SK-N-SH (cell line): ENCODE measurements at regions not wholly inside any gene's neighbourhood (a gene's known extent, or its start where the extent isn't known, plus 50 kb on each side); places are given as distances from the start of the nearest gene placed in this dataset.
"Not testable (repeated sequence)": the region's sequence is repeated elsewhere in the genome, so short reads cannot be mapped to it uniquely, and the experiment has no call there.

Experiments used
- CTCF ChIA-PET: fragments of 300-600, 350-600 bp; formaldehyde crosslinking; extraction: SDS; loops from one replicate; lab custom pipeline; 2021; lab: Yijun Ruan, JAX
- POLR2A ChIA-PET: fragments of 350-600 bp; sonication (Branson Sonifier 250); formaldehyde crosslinking; extraction: SDS; loops from one replicate; lab custom pipeline; 2020; ENCODE audit warnings: antibody characterized with exemption, inconsistent platforms; lab: Yijun Ruan, JAX
- DNase-seq: peaks from one replicate; pipeline ENCODE4 v3.0.0; 2012
- H2AFZ ChIP-seq: fragments of 200-600 bp; sonication (generic); 2 replicates; pipeline ENCODE4 v1.8.1; 2016; ENCODE audit warnings: antibody characterized with exemption, mild to moderate bottlenecking, low read depth
- H3F3A ChIP-seq: fragments of 200-600 bp; sonication (generic); replicated peaks from 2 replicates; pipeline ENCODE3; 2016; ENCODE audit warnings: antibody characterized with exemption, mild to moderate bottlenecking; ENCODE audit not compliant: insufficient read depth
- H3K27ac ChIP-seq, 2 experiments: fragments of 200-500 bp in 1 of 2; fragments of 200-600 bp in 1 of 2; sonication (Bioruptor generic) in 1 of 2; sonication (generic), shearing (Covaris generic) in 1 of 2; 2 replicates each; pipeline versions ENCODE4 v1.5.1 to v1.6.1; 2014 to 2016; ENCODE audit warnings: low read depth in 2 of 2, inconsistent platforms in 1 of 2, low read length in 1 of 2, mild to moderate bottlenecking in 1 of 2, mixed read lengths in 1 of 2
- H3K27me3 ChIP-seq: fragments of 200-600 bp; sonication (generic), shearing (Covaris generic); 2 replicates; pipeline ENCODE4 v1.6.1; 2016; ENCODE audit warnings: mixed run types; ENCODE audit not compliant: insufficient read depth
- H3K36me3 ChIP-seq, 2 experiments: fragments of 200-500 bp in 1 of 2; fragments of 200-600 bp in 1 of 2; sonication (Bioruptor generic) in 1 of 2; sonication (generic) in 1 of 2; replicated peaks in 1 of 2; 2 replicates each; pipeline versions ENCODE3 to v1.5.1; 2014 to 2016; ENCODE audit warnings: low read length in 1 of 2, mild to moderate bottlenecking in 1 of 2; ENCODE audit not compliant: insufficient read depth in 2 of 2, control insufficient read depth in 1 of 2
- H3K4me1 ChIP-seq, 2 experiments: fragments of 200-500 bp in 1 of 2; fragments of 200-600 bp in 1 of 2; sonication (Bioruptor generic) in 1 of 2; sonication (generic), shearing (Covaris generic) in 1 of 2; 2 replicates each; pipeline versions ENCODE4 v1.5.1 to v1.6.1; 2014 to 2016; ENCODE audit warnings: low read depth in 1 of 2, low read length in 1 of 2, mixed run types in 1 of 2; ENCODE audit not compliant: insufficient read depth in 2 of 2, control insufficient read depth in 1 of 2
- H3K4me2 ChIP-seq: fragments of 200-600 bp; sonication (generic), shearing (Covaris generic); 2 replicates; pipeline ENCODE4 v1.6.1; 2017; ENCODE audit warnings: mixed run types
- H3K4me3 ChIP-seq, 2 experiments: fragments of 200-500 bp in 1 of 2; fragments of 200-600 bp in 1 of 2; sonication (Bioruptor generic) in 1 of 2; sonication (generic), shearing (Covaris generic) in 1 of 2; 2 replicates each; pipeline versions ENCODE4 v1.5.1 to v1.8.1; 2014 to 2016; ENCODE audit warnings: low read depth in 2 of 2, inconsistent platforms in 1 of 2, low read length in 1 of 2, mild to moderate bottlenecking in 1 of 2, mixed read lengths in 1 of 2, moderate library complexity in 1 of 2
- H3K79me2 ChIP-seq: fragments of 200-600 bp; sonication (generic); 2 replicates; pipeline ENCODE4 v1.8.1; 2017; ENCODE audit warnings: mild to moderate bottlenecking; ENCODE audit not compliant: insufficient read depth
- H3K9ac ChIP-seq: fragments of 200-600 bp; sonication (generic); 2 replicates; pipeline ENCODE4 v1.6.1; 2017; ENCODE audit warnings: mixed run types
- H3K9me2 ChIP-seq: fragments of 200-600 bp; sonication (generic); 2 replicates; pipeline ENCODE4 v1.6.1; 2017; ENCODE audit warnings: mixed run types
- H3K9me3 ChIP-seq: fragments of 200-600 bp; sonication (generic); 2 replicates; pipeline ENCODE4 v1.6.1; 2017; ENCODE audit warnings: mixed run types, mild to moderate bottlenecking, moderate library complexity
- H4K20me1 ChIP-seq: fragments of 200-600 bp; sonication (generic); 2 replicates; pipeline ENCODE4 v1.6.1; 2017; ENCODE audit warnings: mild to moderate bottlenecking, mixed run types; ENCODE audit not compliant: insufficient read depth
- CHD2 ChIP-seq: fragments of 150-350 bp; IDR thresholded peaks from 2 replicates; pipeline ENCODE4 v1.6.1; 2018; ENCODE audit warnings: low read length; ENCODE audit not compliant: partially characterized antibody
- ELF1 ChIP-seq: IDR thresholded peaks from 2 replicates; pipeline ENCODE4 v1.4.0; 2012
- FOXM1 ChIP-seq: IDR thresholded peaks from 2 replicates; pipeline ENCODE4 v1.4.0; 2012; ENCODE audit warnings: low read depth, mild to moderate bottlenecking
- GATA2 ChIP-seq: sonication (generic); formaldehyde crosslinking; IDR thresholded peaks from 2 replicates; pipeline ENCODE4 v1.5.0; 2020; ENCODE audit warnings: mild to moderate bottlenecking, missing genetic modification reagents
- JUND ChIP-seq: IDR thresholded peaks from 2 replicates; pipeline ENCODE4 v1.4.0; 2012
- MAX ChIP-seq: IDR thresholded peaks from 2 replicates; pipeline ENCODE4 v1.4.0; 2012; ENCODE audit warnings: low read depth
- MEF2A ChIP-seq: IDR thresholded peaks from 2 replicates; pipeline ENCODE4 v1.4.0; 2012; ENCODE audit warnings: low read depth, borderline replicate concordance
- NFIC ChIP-seq: IDR thresholded peaks from 2 replicates; pipeline ENCODE4 v1.4.0; 2012; ENCODE audit warnings: borderline replicate concordance
- PBX3 ChIP-seq: IDR thresholded peaks from 2 replicates; pipeline ENCODE4; 2012
- POLR2AphosphoS5 ChIP-seq: IDR thresholded peaks from 2 replicates; pipeline ENCODE4 v1.6.1; 2012; ENCODE audit warnings: low read depth, low read length
- RAD21 ChIP-seq: IDR thresholded peaks from 2 replicates; pipeline ENCODE4 v1.6.1; 2012; ENCODE audit warnings: mild to moderate bottlenecking, low read length
- RFX5 ChIP-seq: IDR thresholded peaks from 2 replicates; pipeline ENCODE4 v1.6.1; 2012; ENCODE audit warnings: mild to moderate bottlenecking, improper control_type of control experiment, low read length
- RXRA ChIP-seq: IDR thresholded peaks from 2 replicates; pipeline ENCODE4 v1.4.0; 2012; ENCODE audit warnings: low read depth, mild to moderate bottlenecking, borderline replicate concordance
- TCF12 ChIP-seq: IDR thresholded peaks from 2 replicates; pipeline ENCODE4 v1.4.0; 2012
- TEAD4 ChIP-seq: IDR thresholded peaks from 2 replicates; pipeline ENCODE4 v1.4.0; 2012; ENCODE audit warnings: mild to moderate bottlenecking, borderline replicate concordance; ENCODE audit not compliant: insufficient read depth
- USF1 ChIP-seq: IDR thresholded peaks from 2 replicates; pipeline ENCODE4 v1.4.0; 2012; ENCODE audit warnings: low read depth, borderline replicate concordance
- YY1 ChIP-seq: IDR thresholded peaks from 2 replicates; pipeline ENCODE4 v1.4.0; 2012; ENCODE audit warnings: low read depth, mild to moderate bottlenecking
- WGBS: methylation state at CpG from one replicate; pipeline ENCODE4 v1.1.6; 2017; ENCODE audit warnings: low lambda C conversion rate; 5-methylcytosine and 5-hydroxymethylcytosine counted together

- H3K27ac ChIP-seq, H3K36me3 ChIP-seq, H3K27me3 ChIP-seq, H3K9me3 ChIP-seq, DNase-seq, H3K4me3 ChIP-seq, H3K9ac ChIP-seq, H2AFZ ChIP-seq, H3F3A ChIP-seq, H3K4me1 ChIP-seq, H3K79me2 ChIP-seq, POLR2A ChIA-PET, H3K9me2 ChIP-seq, H4K20me1 ChIP-seq, H3K4me2 ChIP-seq: not testable (repeated sequence)
- CTCF ChIA-PET: interaction anchor here (0.7 kb wide), 1 partner anchor 681 kb away, joined by 3 read pairs; no protein-coding TSS in a partner anchor
- WGBS: 50% methylated on average over 2 of the region's 31 CpGs
These were observed 306.7 kb downstream of the CCDC74A start for GRCh38 chr2:131834203-131835020.

- 65% methylated on average over 2 of the region's 9 CpGs for WGBS
- H3K4me1 ChIP-seq, H3K79me2 ChIP-seq, H3K9ac ChIP-seq, H2AFZ ChIP-seq, H3K36me3 ChIP-seq, CTCF ChIA-PET, H3K9me2 ChIP-seq, H3K4me2 ChIP-seq, H4K20me1 ChIP-seq, H3K27me3 ChIP-seq, POLR2A ChIA-PET, H3F3A ChIP-seq, H3K27ac ChIP-seq, H3K9me3 ChIP-seq, DNase-seq, H3K4me3 ChIP-seq: not testable (repeated sequence)
These were observed 307.3 kb downstream of the CCDC74A start for GRCh38 chr2:131835022-131835421.

GRCh38 chr2:131835621-131836091 lies 308.0 kb downstream of the CCDC74A start:
- TF ChIP-seq GATA2 (CRISPR knock-in tag) (no peak), NFIC (no peak), USF1 (no peak), YY1 (no peak), POLR2AphosphoS5 (no peak), MEF2A (no peak), RXRA (no peak), RAD21 (no peak), RFX5 (no peak), TCF12 (no peak), JUND (no peak), FOXM1 (no peak), ELF1 (no peak), CHD2 (no peak), MAX (no peak), TEAD4 (no peak), PBX3 (no peak)
- Histone ChIP-seq H3F3A (no peaks in the 10 kb centered on the region), H3K79me2 (no peaks in the 10 kb centered on the region), H3K27me3 (no peaks in the 10 kb centered on the region), H3K4me2 (no peak overlapping the region), H3K9ac (no peak overlapping the region), H3K36me3 (no peaks in the 10 kb centered on the region), H2AFZ (no peak overlapping the region), H3K9me2 (no peaks in the 10 kb centered on the region), H3K4me3 (no peak overlapping the region), H3K27ac (no peak overlapping the region), H4K20me1 (no peaks in the 10 kb centered on the region), H3K9me3 (no peaks in the 10 kb centered on the region), H3K4me1 (no peaks in the 10 kb centered on the region)
- WGBS: 0% methylated on average over 1 of the region's 24 CpGs
- ChIA-PET POLR2A (no interaction called here), CTCF (no interaction called here)
- DNase-seq: no peak

GRCh38 chr2:131836116-131836515 lies 308.4 kb downstream of the CCDC74A start:
- H3K36me3 ChIP-seq, H3K27me3 ChIP-seq, H3F3A ChIP-seq, H3K79me2 ChIP-seq, CTCF ChIA-PET, H4K20me1 ChIP-seq, H3K9me2 ChIP-seq, H3K4me1 ChIP-seq, DNase-seq, H3K9ac ChIP-seq, H2AFZ ChIP-seq, H3K4me3 ChIP-seq, H3K9me3 ChIP-seq, H3K27ac ChIP-seq, POLR2A ChIA-PET, H3K4me2 ChIP-seq: not testable (repeated sequence)
- WGBS: 20% methylated on average over 1 of the region's 11 CpGs
